ENCODE measurements at regions not wholly inside any gene's neighbourhood (a gene's known extent, or its start where the extent isn't known, plus 50 kb on each side); places are given as distances from the start of the nearest gene placed in this dataset.

GRCh38 chr10:91162495-91163268, 57.8 kb upstream of the PCGF5 start:
- WGBS (ENCODE audit: low lambda C conversion rate, missing lambda C conversion rate): under 1% methylated on average over 34 of the region's 110 CpGs
- no peak for TF ChIP-seq EZH2phosphoT487 (IDR thresholded peaks at IDR 0.05; ENCODE audit: low read depth, severe bottlenecking, unreplicated experiment)
- no peak for TF ChIP-seq EZH2 (IDR thresholded peaks at IDR 0.05; ENCODE audit: borderline replicate concordance)
- TF ChIP-seq CTCF (IDR thresholded peaks at IDR 0.05; ENCODE audit: poor library complexity): no peak

GRCh38 chr10:91163269-91163868, 57.1 kb upstream of the PCGF5 start:
- peak overlapping the region; percentile 98 for H2AFZ ChIP-seq
- H3K27ac ChIP-seq: peak overlapping the region; percentile 99
- peak; percentile 72 for DNase-seq (ENCODE audit: low spot score)
- H4K20me1 ChIP-seq (ENCODE audit: insufficient read depth, poor library complexity, severe bottlenecking): peaks cover 2% of the 10 kb centered on the region
- H3K36me3 ChIP-seq (replicated peaks; ENCODE audit: insufficient read depth, low read depth): no peaks in the 10 kb centered on the region
- peak overlapping the region; percentile 99 for H3K4me3 ChIP-seq
- H3K9me2 ChIP-seq (replicated peaks; ENCODE audit: insufficient read depth): no peaks in the 10 kb centered on the region
- H3K4me2 ChIP-seq: peak overlapping the region; percentile 91
- WGBS (ENCODE audit: low lambda C conversion rate, missing lambda C conversion rate): 2% methylated on average over 55 of the region's 77 CpGs
- peaks cover 6% of the 10 kb centered on the region for H3K4me1 ChIP-seq (ENCODE audit: insufficient read depth)
- no peak for TF ChIP-seq EZH2phosphoT487 (IDR thresholded peaks at IDR 0.05; ENCODE audit: low read depth, severe bottlenecking, unreplicated experiment)
- TF ChIP-seq EZH2 (IDR thresholded peaks at IDR 0.05; ENCODE audit: borderline replicate concordance): no peak
- TF ChIP-seq CTCF (IDR thresholded peaks at IDR 0.05; ENCODE audit: poor library complexity): no peak
- H3K79me2 ChIP-seq: peaks cover 21% of the 10 kb centered on the region
- H3K9me3 ChIP-seq (ENCODE audit: low read depth): no peaks in the 10 kb centered on the region
- peaks cover 34% of the 10 kb centered on the region for H3K27me3 ChIP-seq

More at GRCh38 chr10:91162495-91163268, 57.8 kb upstream of the PCGF5 start:
- Histone ChIP-seq H3K79me2 (peaks cover 19% of the 10 kb centered on the region), H3K4me2 (peak overlapping the region; percentile 98), H3K27me3 (peaks cover 34% of the 10 kb centered on the region), H3K9me3 (ENCODE audit: low read depth) (no peaks in the 10 kb centered on the region), H3K9me2 (replicated peaks; ENCODE audit: insufficient read depth) (no peaks in the 10 kb centered on the region), H3K27ac (peak overlapping the region; percentile 99), H3K4me3 (peak overlapping the region; percentile 99), H3K36me3 (replicated peaks; ENCODE audit: insufficient read depth, low read depth) (no peaks in the 10 kb centered on the region), H2AFZ (peak overlapping the region; percentile 98), H3K4me1 (ENCODE audit: insufficient read depth) (peaks cover 6% of the 10 kb centered on the region), H4K20me1 (ENCODE audit: insufficient read depth, poor library complexity, severe bottlenecking) (peaks cover 2% of the 10 kb centered on the region)
- DNase-seq (ENCODE audit: low spot score): peak; percentile 79

- Histone ChIP-seq H3K4me3 (peak overlapping the region; percentile 99), H3K9me2 (replicated peaks; ENCODE audit: insufficient read depth) (no peaks in the 10 kb centered on the region), H3K27me3 (peaks cover 34% of the 10 kb centered on the region), H4K20me1 (ENCODE audit: insufficient read depth, poor library complexity, severe bottlenecking) (peaks cover 2% of the 10 kb centered on the region), H2AFZ (peak overlapping the region; percentile 98), H3K4me2 (peak overlapping the region; percentile 91), H3K9me3 (ENCODE audit: low read depth) (no peaks in the 10 kb centered on the region), H3K36me3 (replicated peaks; ENCODE audit: insufficient read depth, low read depth) (no peaks in the 10 kb centered on the region), H3K27ac (peak overlapping the region; percentile 99), H3K4me1 (ENCODE audit: insufficient read depth) (peaks cover 6% of the 10 kb centered on the region), H3K79me2 (peaks cover 21% of the 10 kb centered on the region)
- DNase-seq (ENCODE audit: low spot score): peak; percentile 91
- whole genome bisulfite sequencing (ENCODE audit: low lambda C conversion rate, missing lambda C conversion rate): 3% methylated on average over 33 of the region's 38 CpGs
- TF ChIP-seq CTCF (IDR thresholded peaks at IDR 0.05; ENCODE audit: poor library complexity) (no peak), EZH2phosphoT487 (IDR thresholded peaks at IDR 0.05; ENCODE audit: low read depth, severe bottlenecking, unreplicated experiment) (no peak), EZH2 (IDR thresholded peaks at IDR 0.05; ENCODE audit: borderline replicate concordance) (no peak)
These were observed 56.5 kb upstream of the PCGF5 start for GRCh38 chr10:91163869-91164474.

All from hepatocyte (in vitro differentiated cells).